ENCODE measurements at regions not wholly inside any gene's neighbourhood (a gene's known extent, or its start where the extent isn't known, plus 50 kb on each side); places are given as distances from the start of the nearest gene placed in this dataset.

- TF ChIP-seq CTCF (IDR thresholded peaks at IDR 0.05): no peak
- TF ChIP-seq EZH2 (IDR thresholded peaks at IDR 0.05; ENCODE audit: borderline replicate concordance, insufficient read depth, low read depth, low read length, poor library complexity, severe bottlenecking): no peak
Observed at GRCh38 chr10:108307925-108308312, 1143.4 kb upstream of the SORCS1 start.

Data from B cell (primary cell).